ENCODE measurements at regions not wholly inside any gene's neighbourhood (a gene's known extent, or its start where the extent isn't known, plus 50 kb on each side); places are given as distances from the start of the nearest gene placed in this dataset.
"Not testable (repeated sequence)": the region's sequence is repeated elsewhere in the genome, so short reads cannot be mapped to it uniquely, and the experiment has no call there.

GRCh38 chr4:91990726-91991125, 313.0 kb upstream of the GRID2 start:
- H3K27me3 ChIP-seq (ENCODE audit: control insufficient read depth, insufficient read depth, low read length) = no peaks in the 10 kb centered on the region

DNA sequence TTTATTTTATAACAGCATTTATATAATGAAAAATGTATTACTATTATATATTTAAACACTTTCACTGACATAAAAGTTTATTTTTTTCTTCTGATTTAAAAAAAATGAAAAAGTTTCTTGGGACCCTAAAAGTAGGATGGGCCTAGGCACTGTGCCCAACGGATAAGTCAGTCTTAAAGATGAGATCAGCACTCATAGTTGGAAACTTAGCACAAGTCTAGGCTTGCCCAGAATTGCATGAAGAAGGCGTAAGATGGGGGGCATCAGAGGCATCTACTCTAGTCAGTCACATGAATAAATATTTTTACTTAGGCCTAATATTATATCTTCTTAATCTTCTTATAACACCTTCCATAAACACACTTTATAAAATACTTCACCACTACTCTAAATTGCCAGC, 306.7 kb upstream of the GRID2 start:
- Histone ChIP-seq H3K4me1 (ENCODE audit: control insufficient read depth, insufficient read depth, low read length) (no peaks in the 10 kb centered on the region), H3K27ac (ENCODE audit: low read depth, low read length) (no peak overlapping the region), H3K4me3 (ENCODE audit: low read depth, low read length) (no peak overlapping the region), H3K9me3 (ENCODE audit: control insufficient read depth, insufficient read depth, low read length) (no peaks in the 10 kb centered on the region), H3K36me3 (ENCODE audit: control insufficient read depth, insufficient read depth, low read length) (no peaks in the 10 kb centered on the region), H3K27me3 (ENCODE audit: control insufficient read depth, insufficient read depth, low read length) (no peaks in the 10 kb centered on the region), H3K9ac (ENCODE audit: low read depth, low read length) (no peak overlapping the region)

More at GRCh38 chr4:91990726-91991125, 313.0 kb upstream of the GRID2 start:
- no peaks in the 10 kb centered on the region for H3K9me3 ChIP-seq (ENCODE audit: control insufficient read depth, insufficient read depth, low read length)
- H3K36me3 ChIP-seq (ENCODE audit: control insufficient read depth, insufficient read depth, low read length) = no peaks in the 10 kb centered on the region
- no peak overlapping the region for H3K9ac ChIP-seq (ENCODE audit: low read depth, low read length)
- no peak overlapping the region for H3K27ac ChIP-seq (ENCODE audit: low read depth, low read length)
- no peak overlapping the region for H3K4me3 ChIP-seq (ENCODE audit: low read depth, low read length)
- H3K4me1 ChIP-seq (ENCODE audit: control insufficient read depth, insufficient read depth, low read length) = no peaks in the 10 kb centered on the region

- Histone ChIP-seq H3K4me3 (ENCODE audit: low read depth, low read length) (no peak overlapping the region), H3K27me3 (ENCODE audit: control insufficient read depth, insufficient read depth, low read length) (peaks cover 9% of the 10 kb centered on the region; the same call in 1 of the 2 replicates), H3K27ac (ENCODE audit: low read depth, low read length) (peak overlapping the region; percentile 37), H3K36me3 (ENCODE audit: control insufficient read depth, insufficient read depth, low read length) (no peaks in the 10 kb centered on the region), H3K9me3 (ENCODE audit: control insufficient read depth, insufficient read depth, low read length) (no peaks in the 10 kb centered on the region), H3K4me1 (ENCODE audit: control insufficient read depth, insufficient read depth, low read length) (peaks cover 7% of the 10 kb centered on the region; the same call in 1 of the 2 replicates), H3K9ac (ENCODE audit: low read depth, low read length) (no peak overlapping the region)
These were observed 290.6 kb upstream of the GRID2 start for GRCh38 chr4:92012899-92013867.

DNA sequence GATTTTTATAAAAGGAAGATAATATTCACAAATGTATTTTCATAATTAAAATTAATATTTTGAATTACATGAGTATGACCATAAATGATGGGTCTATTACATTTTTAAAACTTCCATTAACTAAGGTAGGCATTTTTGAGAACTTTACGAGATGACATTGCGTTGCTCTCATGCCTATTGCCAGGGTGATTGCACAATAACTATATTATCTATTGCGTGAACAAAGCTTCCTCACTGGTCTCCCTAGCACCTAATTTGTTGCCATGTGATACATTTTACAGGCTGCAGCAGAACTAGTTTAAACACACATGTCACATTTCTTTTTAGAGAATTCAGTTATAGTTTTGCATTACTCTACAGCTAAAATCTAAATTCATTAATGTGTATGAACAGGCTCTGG, 289.7 kb upstream of the GRID2 start:
- peaks cover 7% of the 10 kb centered on the region; the same call in 1 of the 2 replicates for H3K4me1 ChIP-seq (ENCODE audit: control insufficient read depth, insufficient read depth, low read length)
- no peaks in the 10 kb centered on the region for H3K9me3 ChIP-seq (ENCODE audit: control insufficient read depth, insufficient read depth, low read length)
- H3K9ac ChIP-seq (ENCODE audit: low read depth, low read length) = no peak overlapping the region
- H3K27me3 ChIP-seq (ENCODE audit: control insufficient read depth, insufficient read depth, low read length) = peaks cover 9% of the 10 kb centered on the region; the same call in 1 of the 2 replicates
- no peaks in the 10 kb centered on the region for H3K36me3 ChIP-seq (ENCODE audit: control insufficient read depth, insufficient read depth, low read length)
- H3K27ac ChIP-seq (ENCODE audit: low read depth, low read length) = no peak overlapping the region
- H3K4me3 ChIP-seq (ENCODE audit: low read depth, low read length) = no peak overlapping the region

DNA sequence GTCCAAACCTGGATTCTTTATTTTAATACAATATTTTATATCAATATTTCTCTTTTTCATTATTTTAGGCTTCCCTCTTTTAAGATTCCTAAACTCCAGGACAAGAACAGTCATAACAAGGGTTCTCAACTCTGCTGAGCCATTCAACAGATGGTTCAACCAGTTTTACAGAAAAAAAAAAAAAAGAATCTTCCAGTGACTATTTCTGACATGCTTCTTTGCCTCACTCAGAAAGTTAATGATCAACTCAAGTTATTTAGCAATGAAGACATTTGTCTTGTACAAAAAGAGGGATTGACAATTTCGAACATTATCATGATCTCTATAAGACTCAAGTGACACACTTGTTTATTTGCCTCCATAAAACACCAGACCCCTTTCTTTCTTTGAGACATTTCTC, 282.6 kb upstream of the GRID2 start:
- no peak overlapping the region for H3K9ac ChIP-seq (ENCODE audit: low read depth, low read length)
- no peaks in the 10 kb centered on the region for H3K27me3 ChIP-seq (ENCODE audit: control insufficient read depth, insufficient read depth, low read length)
- H3K27ac ChIP-seq (ENCODE audit: low read depth, low read length) = no peak overlapping the region
- H3K9me3 ChIP-seq (ENCODE audit: control insufficient read depth, insufficient read depth, low read length) = no peaks in the 10 kb centered on the region
- no peak overlapping the region for H3K4me3 ChIP-seq (ENCODE audit: low read depth, low read length)
- no peaks in the 10 kb centered on the region for H3K36me3 ChIP-seq (ENCODE audit: control insufficient read depth, insufficient read depth, low read length)
- no peaks in the 10 kb centered on the region for H3K4me1 ChIP-seq (ENCODE audit: control insufficient read depth, insufficient read depth, low read length)

DNA sequence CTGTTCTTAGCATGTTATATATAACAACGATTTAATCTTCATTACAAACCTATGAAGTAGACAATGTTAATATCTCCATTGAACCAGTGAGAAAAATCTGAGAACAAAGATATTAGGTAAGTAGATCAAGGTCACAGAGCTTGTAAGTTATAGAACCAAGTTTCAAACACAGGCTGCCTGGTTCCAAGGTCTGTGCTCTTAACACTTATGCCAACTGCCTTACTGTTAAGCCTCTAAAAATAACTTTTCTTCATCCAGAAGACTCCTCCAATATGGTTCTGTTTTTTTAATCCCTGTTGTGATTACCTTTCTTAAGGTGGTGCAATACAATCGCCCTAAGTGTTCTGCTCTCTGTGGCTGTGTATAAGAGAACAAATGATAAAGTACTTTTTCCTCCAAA, 282.0 kb upstream of the GRID2 start:
- no peaks in the 10 kb centered on the region for H3K27me3 ChIP-seq (ENCODE audit: control insufficient read depth, insufficient read depth, low read length)
- no peaks in the 10 kb centered on the region for H3K9me3 ChIP-seq (ENCODE audit: control insufficient read depth, insufficient read depth, low read length)
- H3K4me3 ChIP-seq (ENCODE audit: low read depth, low read length) = no peak overlapping the region
- no peaks in the 10 kb centered on the region for H3K36me3 ChIP-seq (ENCODE audit: control insufficient read depth, insufficient read depth, low read length)
- no peaks in the 10 kb centered on the region for H3K4me1 ChIP-seq (ENCODE audit: control insufficient read depth, insufficient read depth, low read length)
- H3K9ac ChIP-seq (ENCODE audit: low read depth, low read length) = no peak overlapping the region
- no peak overlapping the region for H3K27ac ChIP-seq (ENCODE audit: low read depth, low read length)

DNA sequence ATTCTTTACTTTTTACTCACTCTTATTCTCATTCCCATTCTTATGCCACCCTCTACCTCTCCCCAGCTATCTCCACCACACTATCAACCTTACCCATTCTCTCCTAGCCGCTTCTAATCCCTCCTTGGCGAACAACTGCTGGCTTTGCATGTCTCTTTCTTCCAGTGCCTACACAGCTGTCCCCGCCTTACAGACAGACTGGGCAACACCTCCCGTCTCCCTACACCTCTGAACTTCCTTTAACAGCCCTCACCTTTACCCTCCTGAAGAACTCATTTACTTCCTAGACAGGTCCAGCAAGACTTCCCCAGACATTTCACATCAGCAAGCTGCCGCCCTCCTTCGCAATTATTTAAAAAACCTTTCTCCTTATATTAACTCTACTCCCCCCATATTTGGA, 274.9 kb upstream of the GRID2 start:
- H3K4me1 ChIP-seq (ENCODE audit: control insufficient read depth, insufficient read depth, low read length); H3K4me3 ChIP-seq (ENCODE audit: low read depth, low read length); H3K36me3 ChIP-seq (ENCODE audit: control insufficient read depth, insufficient read depth, low read length); H3K27ac ChIP-seq (ENCODE audit: low read depth, low read length); H3K27me3 ChIP-seq (ENCODE audit: control insufficient read depth, insufficient read depth, low read length); H3K9ac ChIP-seq (ENCODE audit: low read depth, low read length); H3K9me3 ChIP-seq (ENCODE audit: control insufficient read depth, insufficient read depth, low read length): not testable (repeated sequence)

DNA sequence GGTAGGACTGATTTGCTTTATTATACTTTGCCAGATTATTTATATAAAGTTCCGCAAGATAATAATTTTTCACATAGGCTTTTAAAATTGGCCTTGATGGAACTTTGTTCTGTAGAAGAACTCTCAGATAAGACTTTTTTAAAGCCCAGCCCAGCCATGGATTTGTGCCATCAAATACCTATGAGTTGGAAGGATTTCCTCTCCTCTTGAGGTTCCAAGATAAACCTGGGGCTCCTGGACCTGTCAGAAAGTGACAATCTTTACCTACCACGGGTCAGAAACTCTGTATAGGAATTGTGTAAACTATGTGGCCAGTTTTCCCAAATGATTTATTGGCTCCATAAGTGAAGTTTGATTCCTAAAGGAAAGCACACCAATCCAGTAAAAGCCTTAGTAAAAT, 271.9 kb upstream of the GRID2 start:
- Histone ChIP-seq H3K9me3 (ENCODE audit: control insufficient read depth, insufficient read depth, low read length) (no peaks in the 10 kb centered on the region), H3K27ac (ENCODE audit: low read depth, low read length) (no peak overlapping the region), H3K4me1 (ENCODE audit: control insufficient read depth, insufficient read depth, low read length) (peaks cover 15% of the 10 kb centered on the region)

GRCh38 chr4:92035666-92036065, 268.1 kb upstream of the GRID2 start:
- Histone ChIP-seq H3K9me3 (ENCODE audit: control insufficient read depth, insufficient read depth, low read length) (0 out of 2 replicates have a peak, but pooled peaks cover 4% of the 10 kb centered on the region), H3K27ac (ENCODE audit: low read depth, low read length) (no peak overlapping the region)

More for the DNA sequence above, 271.9 kb upstream of the GRID2 start:
- H3K27me3 ChIP-seq (ENCODE audit: control insufficient read depth, insufficient read depth, low read length) = no peaks in the 10 kb centered on the region
- no peak overlapping the region for H3K4me3 ChIP-seq (ENCODE audit: low read depth, low read length)
- H3K36me3 ChIP-seq (ENCODE audit: control insufficient read depth, insufficient read depth, low read length) = no peaks in the 10 kb centered on the region
- no peak overlapping the region for H3K9ac ChIP-seq (ENCODE audit: low read depth, low read length)

GRCh38 chr4:92045718-92046117, 258.0 kb upstream of the GRID2 start:
- no peak overlapping the region for H3K4me3 ChIP-seq (ENCODE audit: low read depth, low read length)
- H3K4me1 ChIP-seq (ENCODE audit: control insufficient read depth, insufficient read depth, low read length) = no peaks in the 10 kb centered on the region
- H3K9me3 ChIP-seq (ENCODE audit: control insufficient read depth, insufficient read depth, low read length) = no peaks in the 10 kb centered on the region
- no peaks in the 10 kb centered on the region for H3K36me3 ChIP-seq (ENCODE audit: control insufficient read depth, insufficient read depth, low read length)
- H3K27me3 ChIP-seq (ENCODE audit: control insufficient read depth, insufficient read depth, low read length) = no peaks in the 10 kb centered on the region
- no peak overlapping the region for H3K27ac ChIP-seq (ENCODE audit: low read depth, low read length)
- H3K9ac ChIP-seq (ENCODE audit: low read depth, low read length) = no peak overlapping the region

More at GRCh38 chr4:92035666-92036065, 268.1 kb upstream of the GRID2 start:
- no peaks in the 10 kb centered on the region for H3K27me3 ChIP-seq (ENCODE audit: control insufficient read depth, insufficient read depth, low read length)
- H3K4me3 ChIP-seq (ENCODE audit: low read depth, low read length) = no peak overlapping the region
- peaks cover 15% of the 10 kb centered on the region for H3K4me1 ChIP-seq (ENCODE audit: control insufficient read depth, insufficient read depth, low read length)
- no peak overlapping the region for H3K9ac ChIP-seq (ENCODE audit: low read depth, low read length)
- H3K36me3 ChIP-seq (ENCODE audit: control insufficient read depth, insufficient read depth, low read length) = no peaks in the 10 kb centered on the region

DNA sequence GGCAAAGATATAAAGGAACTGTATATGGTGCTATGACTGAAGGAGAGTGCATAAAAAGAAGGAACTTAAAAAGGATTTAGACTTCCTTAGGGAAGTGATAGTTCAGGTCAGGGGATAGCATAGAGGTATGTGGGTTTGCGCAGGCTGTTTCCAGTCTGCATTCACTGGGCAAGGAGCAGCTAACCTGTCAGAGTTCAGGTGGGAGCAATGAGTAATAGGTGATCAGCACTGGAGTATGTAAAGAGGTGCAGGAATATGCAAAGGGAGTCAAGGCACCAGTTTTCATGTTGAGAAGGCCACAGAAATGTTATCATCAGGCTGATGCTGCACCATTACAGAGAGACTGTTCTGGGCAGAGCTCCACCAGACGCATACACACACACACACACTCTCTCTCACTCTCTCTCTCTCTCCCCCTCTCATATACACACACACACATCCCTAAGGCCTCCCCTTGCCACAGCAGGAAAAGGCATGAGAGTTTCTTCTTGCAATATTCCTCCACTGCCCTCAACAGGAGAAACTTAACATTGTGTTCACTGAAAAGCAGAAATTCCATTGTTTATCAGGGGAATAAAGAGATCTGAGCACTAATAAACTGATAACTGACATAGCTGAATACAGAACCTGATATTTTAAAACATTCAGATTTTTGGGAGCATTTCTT, 256.4 kb upstream of the GRID2 start:
- Histone ChIP-seq H3K36me3 (ENCODE audit: control insufficient read depth, insufficient read depth, low read length) (no peaks in the 10 kb centered on the region), H3K27ac (ENCODE audit: low read depth, low read length) (no peak overlapping the region), H3K27me3 (ENCODE audit: control insufficient read depth, insufficient read depth, low read length) (no peaks in the 10 kb centered on the region), H3K4me1 (ENCODE audit: control insufficient read depth, insufficient read depth, low read length) (no peaks in the 10 kb centered on the region), H3K9ac (ENCODE audit: low read depth, low read length) (no peak overlapping the region), H3K9me3 (ENCODE audit: control insufficient read depth, insufficient read depth, low read length) (no peaks in the 10 kb centered on the region), H3K4me3 (ENCODE audit: low read depth, low read length) (no peak overlapping the region)

Data from HUES48 (cell line).